Inflammatory macrophage treated with lipopolysaccharide for 1 hour (primary cell): ENCODE measurements at regions not wholly inside any gene's neighbourhood (a gene's known extent, or its start where the extent isn't known, plus 50 kb on each side); places are given as distances from the start of the nearest gene placed in this dataset.

ENCODE experiments used
- DNase-seq, 2 donors: peaks; one replicate each; pipeline ENCODE4 v3.0.0-alpha.2; 2020 to 2022

DNA sequence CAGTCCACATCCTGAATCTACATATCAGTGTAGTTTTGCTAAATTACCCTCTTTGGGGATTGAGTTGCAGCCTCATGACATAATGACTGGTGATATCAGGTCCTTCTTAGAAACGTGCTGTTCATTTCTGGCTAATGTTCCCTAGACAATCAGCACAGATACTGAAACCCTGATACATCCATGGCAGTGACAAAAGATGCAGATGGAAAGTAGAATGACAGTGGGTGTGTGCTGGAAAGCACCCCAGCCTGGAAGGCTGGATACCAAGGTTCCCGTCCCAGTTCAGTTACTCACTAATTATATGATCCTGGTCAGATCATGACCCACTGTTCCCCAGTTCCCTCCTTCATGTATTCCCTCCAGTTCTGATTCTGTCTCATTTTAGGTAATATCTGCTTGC, 198.2 kb upstream of the FGGY start:
- DNase-seq, result no peak

DNA sequence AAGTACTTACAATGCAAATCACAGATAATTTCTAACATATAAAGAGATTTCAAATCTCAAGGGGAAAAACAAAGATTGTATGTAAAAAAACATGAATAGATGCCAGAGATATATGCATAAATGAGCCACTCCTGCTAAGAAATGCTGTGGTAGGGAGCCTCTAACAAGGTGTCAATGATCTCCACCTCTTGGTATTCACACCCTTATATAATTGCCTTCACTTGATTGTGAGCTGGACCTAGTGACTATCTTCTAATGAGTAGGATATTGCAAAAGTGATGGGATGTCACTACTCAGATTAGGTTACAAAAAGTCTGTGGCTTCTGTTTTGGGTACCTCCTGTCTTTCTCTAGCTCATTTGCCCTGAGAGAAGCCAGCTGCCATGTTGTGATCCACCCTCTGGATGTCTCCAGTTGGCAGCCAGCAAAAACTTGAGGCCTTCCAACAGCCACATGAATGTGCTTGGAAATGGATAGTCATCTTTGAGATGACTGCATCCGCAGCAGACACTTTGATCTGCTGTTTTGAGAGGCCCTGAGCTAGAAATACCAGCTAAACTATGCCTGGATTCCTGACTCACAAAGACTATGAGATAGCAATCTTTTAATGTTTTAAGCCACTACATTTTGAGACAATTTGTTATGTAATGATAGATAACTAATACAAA, 196.1 kb upstream of the FGGY start:
- DNase-seq, result no peak

DNA sequence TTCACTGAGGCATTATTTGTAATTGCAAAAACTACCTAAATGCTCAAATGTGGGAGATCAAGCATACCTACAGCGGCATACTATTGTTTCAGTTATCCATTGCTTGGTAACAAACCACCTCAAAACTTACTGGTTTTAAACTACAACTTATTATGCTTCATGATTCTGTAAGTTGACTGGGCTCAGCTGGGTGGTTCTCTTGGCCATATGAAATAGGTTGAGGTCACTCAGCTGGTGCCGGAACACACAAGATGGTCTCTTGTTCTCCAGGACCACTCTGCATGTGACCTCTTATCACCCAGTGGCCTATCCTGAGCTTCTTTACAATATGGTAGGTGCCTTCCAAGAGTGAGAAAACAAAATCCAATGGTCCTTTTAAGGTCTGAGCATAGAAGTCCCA, 195.4 kb upstream of the FGGY start:
- no peak for DNase-seq

DNA sequence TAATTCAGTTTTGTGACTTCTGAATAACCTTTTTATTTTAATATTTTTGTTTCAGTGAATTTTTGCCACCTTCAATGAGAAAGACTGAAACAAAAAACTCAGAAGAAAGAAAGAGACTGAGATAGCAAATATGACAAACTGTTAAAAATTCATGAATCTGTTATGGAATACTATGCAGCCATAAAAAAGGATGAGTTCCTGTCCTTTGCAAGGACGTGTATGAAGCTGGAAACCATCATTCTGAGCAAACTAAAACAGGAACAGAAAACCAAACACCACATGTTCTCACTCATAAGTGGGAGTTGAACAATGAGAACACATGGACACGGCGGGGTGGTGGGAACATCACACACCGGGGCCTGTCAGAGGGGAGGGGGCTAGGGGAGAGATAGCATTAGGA, 193.4 kb upstream of the FGGY start:
- DNase-seq, result no peak

DNA sequence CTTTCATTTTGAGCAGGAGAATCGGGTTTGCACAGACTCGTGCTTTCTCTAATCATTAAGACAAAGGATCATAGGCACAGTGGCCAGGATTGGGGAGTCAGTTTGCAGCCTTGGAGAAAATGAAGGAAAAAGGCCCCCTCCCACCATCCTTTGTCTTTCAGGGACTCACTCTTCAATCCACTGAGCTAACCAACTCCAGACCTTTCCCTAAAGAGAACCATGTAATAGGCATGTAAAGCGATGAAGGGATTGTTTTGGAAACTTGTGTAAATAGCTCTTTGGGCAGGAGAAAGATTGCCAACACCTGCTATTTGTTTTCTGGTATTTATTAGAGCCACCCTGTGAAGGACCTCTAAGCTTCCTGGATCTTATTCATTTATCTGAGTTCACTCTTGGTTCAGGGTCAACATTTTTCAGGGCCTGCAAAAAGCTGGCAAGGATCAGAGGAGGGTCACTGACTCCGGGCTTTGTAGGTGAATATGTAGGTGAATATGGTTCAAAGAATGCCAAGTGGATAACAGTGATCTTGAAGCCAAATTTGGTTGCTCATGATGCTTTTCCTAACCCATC, 192.6 kb upstream of the FGGY start:
- DNase-seq, result no peak

DNA sequence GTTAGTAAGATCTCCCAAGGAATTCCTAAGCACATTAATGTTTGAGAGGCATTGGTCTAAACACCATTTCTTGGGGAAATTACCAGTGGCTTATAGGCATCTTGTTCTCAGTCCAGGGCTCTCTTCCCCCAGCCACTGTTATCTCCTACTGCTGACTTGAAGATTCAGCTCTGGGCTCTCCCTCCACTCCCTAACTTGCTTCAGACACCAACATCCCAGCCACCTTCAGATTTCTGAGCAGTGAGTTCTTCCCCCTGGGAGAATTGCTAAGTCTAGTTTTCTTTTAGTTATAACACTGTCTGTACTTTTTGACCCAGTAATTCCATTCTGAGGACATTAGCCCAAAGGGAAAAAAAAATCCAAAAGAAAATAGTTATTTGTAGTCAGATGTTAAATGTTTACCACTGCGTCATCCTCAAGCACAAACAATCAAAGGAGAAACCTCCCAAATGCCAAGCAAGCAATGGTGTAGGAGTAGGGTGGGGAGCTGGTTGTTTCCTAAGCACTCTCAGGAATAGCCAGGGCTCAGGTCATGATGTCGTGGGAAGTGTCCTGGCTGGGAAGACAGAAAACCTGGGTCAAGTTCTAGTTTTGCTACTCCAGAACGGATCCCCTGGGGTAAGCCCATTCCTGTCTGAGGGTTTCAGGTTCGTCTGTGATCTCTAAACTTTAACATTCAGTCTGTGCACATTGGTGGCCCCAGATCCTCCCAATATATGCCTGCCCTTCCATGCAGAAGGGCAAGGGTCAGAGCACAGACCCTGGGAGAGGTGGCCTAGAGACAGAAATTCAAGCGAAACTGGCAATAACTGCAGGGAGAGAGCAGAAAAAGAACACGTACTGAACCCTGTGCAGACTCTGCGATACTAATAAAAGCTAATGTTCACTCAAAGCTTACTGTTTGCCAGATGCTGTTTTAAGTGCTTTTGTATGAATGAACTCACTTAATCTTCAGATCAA, 191.1 kb upstream of the FGGY start:
- DNase-seq, result peak in 1 of 2 donors; percentile 73

DNA sequence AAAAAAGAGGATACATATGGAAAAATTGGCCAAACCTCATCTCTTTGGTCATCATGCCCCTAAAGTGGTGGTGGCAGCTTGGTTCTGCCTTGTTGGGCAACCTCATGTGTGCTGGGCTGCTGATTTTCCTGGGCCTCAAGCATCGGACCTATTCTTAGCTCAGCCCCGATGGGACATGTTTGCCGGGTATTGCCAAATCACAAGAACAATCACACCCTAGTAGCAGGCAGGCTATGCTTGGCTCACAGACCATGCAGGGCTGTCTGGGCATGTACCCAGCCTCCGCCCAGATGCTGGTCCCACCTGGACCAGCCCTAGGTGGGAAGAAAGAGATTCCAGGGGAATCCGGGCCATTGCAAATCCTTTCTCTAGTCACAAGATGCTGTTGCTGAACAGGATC, 189.4 kb upstream of the FGGY start:
- DNase-seq, result no peak

DNA sequence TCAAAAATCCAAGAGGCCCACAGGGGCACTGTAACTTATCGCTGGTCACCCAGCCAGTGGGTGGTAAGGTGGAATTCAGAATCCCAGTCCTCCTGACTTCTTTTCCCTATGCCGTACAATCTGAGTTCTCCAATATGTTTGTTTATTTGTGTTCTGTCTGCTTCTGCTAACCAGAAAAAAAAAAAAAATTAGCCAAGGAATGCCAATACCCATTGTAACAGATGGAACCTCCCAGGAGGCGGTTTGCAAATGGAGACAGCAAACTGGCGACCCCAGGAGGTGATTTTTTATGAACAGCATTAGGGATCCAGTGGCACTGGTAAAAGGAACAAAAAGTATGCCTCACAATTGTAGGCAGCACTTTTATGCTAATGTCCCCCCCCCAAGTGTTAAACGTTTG, 189.0 kb upstream of the FGGY start:
- DNase-seq, result no peak

DNA sequence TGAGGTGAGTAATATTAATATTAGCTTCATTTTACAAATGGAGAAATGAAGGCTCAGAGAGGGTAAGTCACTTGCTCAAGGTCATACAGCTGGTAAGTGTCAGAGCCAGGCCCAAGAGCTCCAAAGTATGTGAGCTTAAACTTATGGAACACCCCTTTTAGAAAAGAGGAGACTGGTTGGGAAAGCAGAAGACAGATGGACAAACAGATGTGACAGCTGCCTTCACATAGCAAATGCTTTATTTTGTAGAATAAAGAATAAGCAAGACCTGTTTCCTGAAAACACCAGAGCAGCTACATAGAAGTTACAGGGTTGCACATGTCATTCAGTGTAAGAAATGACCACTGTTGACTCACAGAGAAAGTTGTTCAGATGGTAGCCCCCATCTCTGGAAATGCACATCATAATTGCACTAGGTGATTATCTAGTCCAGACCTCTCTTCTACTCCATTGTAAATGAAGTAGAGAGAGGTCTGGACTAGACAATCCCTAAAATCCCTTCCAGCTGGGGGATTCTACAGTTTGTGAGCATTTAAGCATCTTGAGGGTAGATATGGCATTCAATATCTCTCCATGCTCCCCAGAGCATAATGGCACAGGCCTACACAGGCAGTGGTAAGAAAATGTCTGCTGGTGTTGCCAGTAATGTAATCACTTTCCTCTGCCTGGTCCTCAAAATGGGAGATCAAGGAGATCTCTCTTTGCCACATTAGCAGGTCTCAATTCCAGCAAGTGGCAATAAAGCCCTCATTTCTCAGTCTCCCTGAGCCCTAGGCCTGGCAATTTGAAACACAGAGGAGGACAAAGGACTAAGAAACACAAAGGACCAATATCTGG, 188.2 kb upstream of the FGGY start:
- DNase-seq, result no peak

DNA sequence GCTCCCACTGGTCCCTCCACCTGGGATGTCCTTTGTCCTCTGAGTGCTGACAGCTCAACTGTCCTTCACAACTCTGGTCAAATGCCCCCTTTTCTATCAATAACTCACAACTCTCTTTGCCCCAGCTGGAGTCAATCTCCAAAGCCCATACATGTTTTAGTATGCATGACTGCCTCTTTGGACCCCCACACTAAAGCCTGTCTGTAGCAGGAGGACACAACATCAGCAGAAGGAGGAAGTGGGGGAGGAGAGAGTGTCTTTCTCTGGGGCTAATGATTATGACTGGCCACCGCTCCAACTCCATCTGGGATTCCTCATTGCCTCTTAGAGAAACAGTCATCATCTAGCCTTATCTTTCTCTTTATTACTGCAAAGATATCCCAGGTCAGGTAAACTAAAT, 186.6 kb upstream of the FGGY start:
- DNase-seq, result no peak

DNA sequence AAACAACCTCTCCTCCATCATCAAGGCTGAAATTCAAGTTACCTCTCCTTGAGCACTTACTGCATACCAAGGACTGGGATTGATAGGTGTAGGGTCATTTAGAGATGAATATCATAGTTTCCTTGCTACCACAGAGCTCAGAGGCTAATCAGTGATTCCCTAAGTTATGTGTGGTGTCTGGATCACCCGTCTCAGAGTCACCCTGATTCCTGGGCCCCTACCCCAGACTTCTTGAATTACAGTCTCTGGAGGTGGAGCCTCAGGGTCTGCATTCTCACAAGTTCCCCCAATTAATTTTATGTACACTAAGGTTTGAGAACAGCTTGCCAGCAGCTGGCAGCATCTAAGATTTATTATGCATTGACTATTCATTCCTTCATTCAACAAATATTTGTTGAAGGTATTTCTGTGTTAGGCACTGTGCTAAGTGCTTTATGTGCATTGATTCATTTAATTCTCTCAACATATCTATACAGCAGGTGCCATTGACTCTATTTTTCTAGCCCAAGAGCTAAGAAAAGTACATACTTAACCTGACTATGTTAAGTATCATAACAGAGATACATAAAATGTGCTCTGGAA, 182.9 kb upstream of the FGGY start:
- no peak for DNase-seq

DNA sequence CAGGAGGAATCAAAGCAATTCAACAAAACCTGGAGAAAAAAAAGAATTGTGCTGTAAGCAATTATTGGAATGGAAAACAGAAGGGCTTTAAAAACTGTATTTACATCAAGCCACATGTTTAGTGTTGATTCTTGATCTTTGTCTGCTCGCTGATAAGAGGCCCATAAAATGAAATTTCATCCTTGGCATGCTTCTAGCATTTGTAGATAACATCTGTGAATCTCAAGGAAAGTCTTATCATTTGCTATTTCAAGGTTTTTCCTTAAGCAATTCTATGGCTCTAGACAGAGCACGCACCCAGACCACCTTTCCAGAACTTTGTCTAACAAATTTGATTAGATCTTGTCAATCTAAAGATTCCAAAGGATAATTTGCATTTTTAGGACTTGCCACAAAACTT, 181.0 kb upstream of the FGGY start:
- DNase-seq, result no peak

DNA sequence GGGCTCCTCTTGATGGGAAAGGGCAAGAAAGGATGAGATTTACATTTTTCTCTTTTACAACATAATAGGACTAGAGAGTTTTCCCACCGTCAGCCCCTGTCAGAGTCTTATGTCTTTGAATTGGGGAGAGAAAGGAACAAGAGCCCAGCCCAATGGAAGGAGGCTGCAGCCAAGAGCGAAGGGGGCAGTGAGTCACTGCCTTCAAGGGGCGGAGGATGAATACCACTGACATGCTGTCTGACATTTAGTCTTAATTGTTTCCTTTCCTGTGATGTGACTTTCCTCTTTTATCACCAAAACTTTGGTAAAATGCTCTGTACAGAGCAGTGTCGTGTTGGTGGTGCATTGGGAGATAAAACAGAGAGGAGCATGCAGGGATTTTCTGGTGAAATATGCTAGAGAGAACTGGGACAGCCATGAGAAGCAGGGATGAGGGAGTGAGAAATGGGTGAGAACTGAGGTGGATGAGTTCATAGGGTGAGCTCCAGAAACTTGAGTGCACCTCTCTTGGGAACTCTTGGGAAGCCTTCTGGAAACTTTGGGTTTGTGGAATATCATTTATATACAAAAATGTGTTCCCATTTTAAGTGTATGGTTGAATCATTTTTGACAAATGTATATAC, 179.9 kb upstream of the FGGY start:
- no peak for DNase-seq

DNA sequence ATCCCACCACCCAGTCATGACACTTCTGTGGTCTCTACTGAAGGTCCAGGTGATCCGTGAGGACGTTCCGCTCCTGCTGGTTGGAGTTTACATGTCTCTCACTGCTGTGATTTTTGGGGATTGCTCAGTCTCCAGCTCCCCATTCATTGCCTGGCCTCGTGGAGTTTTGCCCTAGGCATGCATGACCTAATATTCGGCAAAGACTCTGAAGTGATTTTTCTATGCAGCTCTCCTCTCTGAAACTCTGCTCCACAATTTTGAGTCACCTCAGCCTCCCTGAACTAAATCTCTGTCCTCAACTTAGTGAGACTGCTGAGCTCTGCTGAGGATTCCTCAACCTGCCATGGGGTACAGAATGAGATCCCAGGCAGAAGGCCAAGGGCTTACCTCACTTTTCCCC, 174.4 kb upstream of the FGGY start:
- DNase-seq, result no peak

DNA sequence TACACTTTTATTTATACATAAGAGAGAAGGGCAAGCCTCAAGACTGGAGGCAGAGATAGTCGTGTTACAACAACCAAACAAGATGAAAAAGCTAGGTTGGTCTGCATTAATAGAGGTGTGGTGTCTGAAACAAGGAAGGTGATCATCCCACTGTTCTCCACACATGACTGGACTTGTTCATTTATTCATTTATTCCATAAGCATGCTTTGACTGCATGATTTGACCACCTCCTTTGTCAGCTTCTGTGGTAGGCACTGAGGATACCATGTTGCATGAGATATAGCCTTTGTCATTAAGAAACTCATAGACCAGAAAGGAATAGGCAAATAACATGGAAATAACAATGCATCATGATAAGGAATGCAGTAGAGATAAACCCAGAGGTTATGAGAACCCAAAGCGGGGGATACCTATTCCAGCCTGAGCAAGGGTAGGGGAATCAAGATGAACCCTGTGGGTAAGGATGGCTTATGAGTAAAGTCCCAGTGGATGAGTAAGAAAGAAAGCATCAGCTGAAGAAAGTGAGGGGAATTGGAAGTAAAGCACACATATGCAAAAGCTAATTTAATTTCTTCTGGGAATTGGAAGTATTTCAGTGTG, 173.7 kb upstream of the FGGY start:
- no peak for DNase-seq

DNA sequence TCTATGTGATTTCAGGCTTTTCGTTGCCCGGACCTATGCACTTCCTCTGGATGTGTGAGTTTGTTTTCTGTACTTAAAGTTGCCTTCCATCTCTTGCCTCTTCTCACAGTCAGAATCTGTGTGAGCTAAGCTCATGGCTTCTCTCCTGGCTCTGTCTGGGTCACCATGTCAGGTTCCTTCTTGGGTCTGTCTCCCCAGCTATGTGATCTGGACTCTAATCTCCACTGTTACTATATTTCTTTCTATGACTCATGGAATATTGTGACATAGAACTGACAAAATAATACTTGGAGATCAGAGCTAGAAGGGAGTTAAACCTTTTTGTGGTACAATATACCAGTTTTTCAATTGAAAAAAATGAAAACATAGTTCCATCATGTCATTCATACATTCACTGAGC, 172.7 kb upstream of the FGGY start:
- DNase-seq, result no peak

DNA sequence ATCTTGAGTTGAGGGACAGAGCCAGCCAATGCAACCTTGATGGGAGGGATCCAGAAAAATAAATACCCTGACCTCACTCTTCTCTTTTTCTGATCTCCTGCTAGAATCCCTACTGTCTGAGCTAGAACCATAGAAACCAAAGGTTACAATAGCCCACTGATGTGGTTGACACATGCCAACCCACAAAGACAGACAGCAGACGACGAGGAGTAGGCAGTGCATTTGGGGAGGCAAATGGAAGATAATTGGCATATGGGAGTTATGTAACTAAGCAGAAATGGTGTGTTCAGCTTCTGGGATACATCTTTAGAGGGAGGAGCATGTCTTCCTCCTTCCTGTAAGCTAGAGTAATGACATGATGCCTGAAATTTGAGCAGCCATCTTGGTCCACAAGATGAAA, 171.7 kb upstream of the FGGY start:
- no peak for DNase-seq

DNA sequence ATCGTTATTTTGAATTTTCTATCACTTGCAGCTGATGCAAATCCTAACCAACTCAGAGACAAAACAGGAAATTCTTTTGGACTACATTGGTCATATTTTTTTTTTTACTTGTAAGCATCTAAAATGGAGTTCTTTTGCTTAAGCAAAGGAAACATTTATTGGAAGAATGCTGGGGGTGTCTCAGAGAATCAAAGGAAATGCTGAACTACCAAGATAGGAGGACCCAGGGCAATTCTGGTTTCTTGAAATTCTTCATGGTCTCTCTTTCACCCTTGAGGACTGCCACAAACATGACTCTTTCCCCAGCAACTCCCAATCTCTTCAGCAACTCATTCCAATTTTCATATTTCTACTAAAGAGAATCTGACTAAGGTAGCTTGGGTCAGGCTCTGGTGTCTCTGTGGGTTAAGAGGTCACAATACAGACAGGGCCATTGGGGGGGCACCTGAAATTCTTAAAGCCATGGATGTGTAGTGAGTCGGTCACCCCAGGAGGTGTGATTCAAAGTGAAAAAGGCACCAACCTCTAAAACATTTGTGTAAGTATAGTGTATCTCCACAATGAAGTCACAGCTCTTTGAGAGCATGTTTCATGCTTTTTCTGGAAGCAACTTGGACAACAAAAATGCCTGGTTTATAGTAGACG, 171.1 kb upstream of the FGGY start:
- DNase-seq, result no peak

DNA sequence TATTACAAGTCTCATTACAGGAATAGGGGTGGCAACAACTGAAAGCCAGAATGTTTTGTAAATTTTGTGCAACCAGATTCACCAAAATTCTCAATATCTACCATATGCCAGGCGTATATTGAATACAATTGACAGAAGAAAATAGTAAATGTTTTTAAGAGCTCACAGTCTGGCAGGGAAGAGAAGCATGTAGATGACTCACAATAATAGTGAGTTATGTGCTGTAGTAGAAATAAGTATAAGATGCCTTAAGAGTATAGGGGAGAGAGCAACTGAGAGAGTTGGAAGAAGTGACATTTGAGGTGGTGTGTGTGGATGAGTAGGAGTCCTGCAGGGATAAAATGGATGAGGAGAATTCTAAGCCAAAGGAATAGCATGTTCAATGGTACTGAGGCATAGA, 170.5 kb upstream of the FGGY start:
- DNase-seq, result no peak

DNA sequence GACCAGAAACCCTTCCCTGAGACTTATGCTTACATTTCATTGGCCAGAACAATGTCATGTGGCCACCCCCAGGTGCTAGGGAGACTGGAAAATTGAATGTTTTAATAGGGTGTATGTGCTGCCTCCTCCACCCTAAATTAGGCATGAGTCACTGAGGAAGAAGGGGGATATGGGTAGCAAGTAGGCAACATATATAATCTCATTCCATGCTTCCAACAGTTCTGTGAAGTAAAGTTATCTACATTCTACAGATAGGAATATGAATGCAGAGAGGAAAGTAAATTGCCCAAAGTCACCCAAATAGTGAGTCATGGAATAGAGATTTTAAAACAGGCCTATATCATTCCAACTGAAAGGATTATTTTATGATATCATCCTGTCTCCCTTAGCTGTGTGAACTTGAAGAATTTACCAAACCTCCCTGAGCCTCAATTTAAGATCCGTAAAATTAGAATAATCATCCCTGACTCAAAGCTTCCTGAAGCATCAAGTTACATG, 168.6 kb upstream of the FGGY start:
- no peak for DNase-seq

DNA sequence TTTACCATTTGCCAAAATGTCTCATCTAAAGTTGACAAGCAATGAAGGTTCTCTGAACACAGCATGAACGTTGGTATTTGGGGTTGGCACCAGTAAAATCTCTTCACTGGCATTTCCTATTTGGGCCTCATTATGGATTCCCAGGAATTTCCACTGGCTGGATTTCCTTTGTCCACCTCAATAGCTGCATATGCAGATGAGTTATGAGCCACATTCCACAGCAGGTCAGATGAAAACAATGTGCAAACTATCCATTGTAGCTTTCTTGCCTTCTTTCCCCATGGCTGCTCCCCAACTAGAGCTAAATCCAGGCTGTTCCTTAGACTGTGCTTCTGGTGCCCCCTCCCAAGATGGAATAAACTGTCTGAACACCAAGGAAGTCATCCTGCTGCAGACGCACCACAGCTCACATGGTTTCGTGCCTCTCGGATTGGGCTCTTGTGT, 168.1 kb upstream of the FGGY start:
- no peak for DNase-seq
